H1 (cell line): ENCODE measurements at regions not wholly inside any gene's neighbourhood (a gene's known extent, or its start where the extent isn't known, plus 50 kb on each side); places are given as distances from the start of the nearest gene placed in this dataset.

Experiments used
- CTCF ChIA-PET: fragments of 300-600 bp; sonication (Branson Sonifier 250); formaldehyde crosslinking; loops from one replicate; lab custom pipeline; 2021; ENCODE audit not compliant: partially characterized antibody; lab: Charles Lee
- POLR2A ChIA-PET: fragments of 300-600 bp; sonication (Branson Sonifier 250); formaldehyde crosslinking; loops from one replicate; lab custom pipeline; 2021; ENCODE audit warnings: inconsistent platforms; ENCODE audit not compliant: partially characterized antibody; lab: Charles Lee
- DNase-seq, 2 experiments: peaks; one replicate each; pipeline versions ENCODE4 v3.0.0 to v3.0.0-alpha.2; 2010 to 2022; ENCODE audit warnings: low spot score in 2 of 2, low read depth in 1 of 2, mixed read lengths in 1 of 2
- FAIRE-seq: peaks from 2 replicates; lab custom pipeline; 2011; peaks lifted over from hg19 to GRCh38; lab: Jason Lieb, UNC
- H2AFZ ChIP-seq: 2 replicates; pipeline ENCODE4 v1.8.1; 2012; ENCODE audit warnings: low read length, inconsistent platforms
- H2AK5ac ChIP-seq: 2 replicates; pipeline ENCODE4 v1.6.1; 2013; ENCODE audit warnings: low read depth, low read length
- H2BK120ac ChIP-seq: replicated peaks from 2 replicates; pipeline ENCODE3; 2013; ENCODE audit warnings: low read depth, low read length, inconsistent platforms
- H2BK12ac ChIP-seq: 2 replicates; pipeline ENCODE4 v1.6.1; 2013; ENCODE audit warnings: low read depth, low read length
- H2BK15ac ChIP-seq: 2 replicates; pipeline ENCODE4 v1.6.1; 2013; ENCODE audit warnings: low read length
- H2BK20ac ChIP-seq: 2 replicates; pipeline ENCODE4 v1.6.1; 2013; ENCODE audit warnings: low read length
- H2BK5ac ChIP-seq: 2 replicates; pipeline ENCODE4 v1.6.1; 2013; ENCODE audit warnings: low read depth, low read length
- H3K14ac ChIP-seq: 2 replicates; pipeline ENCODE4 v1.6.1; 2013; ENCODE audit warnings: inconsistent platforms; ENCODE audit not compliant: insufficient read length
- H3K18ac ChIP-seq: 2 replicates; pipeline ENCODE4 v1.6.1; 2013; ENCODE audit warnings: low read length; ENCODE audit errors: extremely low read depth
- H3K23ac ChIP-seq: 2 replicates; pipeline ENCODE4 v1.6.1; 2013; ENCODE audit warnings: inconsistent platforms; ENCODE audit not compliant: insufficient read length
- H3K23me2 ChIP-seq: 2 replicates; pipeline ENCODE4 v1.6.1; 2013; ENCODE audit warnings: low read depth, low read length
- H3K27ac ChIP-seq: 2 replicates; pipeline ENCODE4 v1.6.1; 2011; ENCODE audit warnings: low read depth, low read length, inconsistent platforms
- H3K27me3 ChIP-seq, 4 experiments: replicated peaks in 1 of 4; 1 replicate in 1 of 4; 2 replicates in 3 of 4; pipeline versions ENCODE4 v1.6.1 to v1.8.1; 2011 to 2013; ENCODE audit warnings: low read length in 3 of 4, mild to moderate bottlenecking in 3 of 4, inconsistent platforms in 2 of 4, mixed read lengths in 2 of 4, moderate library complexity in 1 of 4; ENCODE audit not compliant: control insufficient read depth in 3 of 4, insufficient read depth in 3 of 4; ENCODE audit errors: extremely low read depth in 1 of 4
- H3K36me3 ChIP-seq, 4 experiments: 2 replicates each; pipeline versions ENCODE4 v1.6.1 to v1.8.1; 2011 to 2013; ENCODE audit warnings: mild to moderate bottlenecking in 4 of 4, low read length in 3 of 4, moderate library complexity in 2 of 4, control low read depth in 1 of 4, inconsistent platforms in 1 of 4; ENCODE audit not compliant: insufficient read depth in 4 of 4, control insufficient read depth in 2 of 4
- H3K4ac ChIP-seq: replicated peaks from 2 replicates; pipeline ENCODE3; 2013; ENCODE audit warnings: low read length, low read depth, mixed read lengths, inconsistent platforms; ENCODE audit not compliant: insufficient read length
- H3K4me1 ChIP-seq, 4 experiments: replicated peaks in 1 of 4; 1 replicate in 1 of 4; 2 replicates in 3 of 4; pipeline versions ENCODE4 v1.6.1 to v1.8.1; 2011 to 2013; ENCODE audit warnings: low read length in 3 of 4, inconsistent platforms in 2 of 4, mixed read lengths in 1 of 4; ENCODE audit not compliant: insufficient read depth in 4 of 4, control insufficient read depth in 3 of 4
- H3K4me2 ChIP-seq, 2 experiments: 2 replicates each; pipeline versions ENCODE4 v1.6.1 to v1.8.1; 2011 to 2013; ENCODE audit warnings: low read depth in 2 of 2, low read length in 2 of 2, control low read depth in 1 of 2, inconsistent platforms in 1 of 2, mild to moderate bottlenecking in 1 of 2; ENCODE audit not compliant: insufficient read depth in 1 of 2
- H3K4me3 ChIP-seq, 4 experiments: fragments of 200-600, 300-600 bp in 1 of 4; sonication (generic), shearing (Covaris generic), sonication (Bioruptor Twin) in 1 of 4; 2 replicates each; pipeline versions ENCODE4 v1.5.1 to v1.8.1; 2011 to 2016; ENCODE audit warnings: low read length in 4 of 4, low read depth in 3 of 4, control low read depth in 2 of 4, inconsistent platforms in 2 of 4, mild to moderate bottlenecking in 2 of 4, mixed read lengths in 1 of 4, moderate library complexity in 1 of 4; ENCODE audit not compliant: insufficient read depth in 2 of 4; ENCODE audit errors: extremely low read depth in 1 of 4
- H3K56ac ChIP-seq: replicated peaks from 2 replicates; pipeline ENCODE3; 2013; ENCODE audit warnings: low read depth, mild to moderate bottlenecking, mixed read lengths, low read length, inconsistent platforms; ENCODE audit not compliant: insufficient read length
- H3K79me1 ChIP-seq: 2 replicates; pipeline ENCODE4 v1.6.1; 2013; ENCODE audit warnings: low read depth, low read length, control low read depth
- H3K79me2 ChIP-seq, 2 experiments: 2 replicates each; pipeline versions ENCODE4 v1.6.1 to v1.8.1; 2012 to 2013; ENCODE audit warnings: low read length in 2 of 2, mild to moderate bottlenecking in 2 of 2, inconsistent platforms in 1 of 2; ENCODE audit not compliant: insufficient read depth in 2 of 2, control insufficient read depth in 1 of 2
- H3K9ac ChIP-seq, 4 experiments: replicated peaks in 1 of 4; 1 replicate in 1 of 4; 2 replicates in 3 of 4; pipeline versions ENCODE4 v1.6.1 to v1.8.1; 2011 to 2013; ENCODE audit warnings: low read depth in 3 of 4, low read length in 3 of 4, control low read depth in 2 of 4, mild to moderate bottlenecking in 2 of 4, moderate library complexity in 2 of 4, inconsistent platforms in 1 of 4; ENCODE audit errors: extremely low read depth in 1 of 4
- H3K9me3 ChIP-seq, 2 experiments: 2 replicates each; pipeline versions ENCODE4 v1.6.1 to v1.8.1; 2012 to 2013; ENCODE audit warnings: mild to moderate bottlenecking in 2 of 2, moderate library complexity in 2 of 2, control low read depth in 1 of 2, inconsistent platforms in 1 of 2, low read depth in 1 of 2, low read length in 1 of 2, mixed read lengths in 1 of 2; ENCODE audit not compliant: insufficient read depth in 2 of 2
- H4K20me1 ChIP-seq, 2 experiments: replicated peaks in 1 of 2; 2 replicates each; pipeline versions ENCODE3 to v1.8.1; 2011 to 2013; ENCODE audit warnings: inconsistent platforms in 2 of 2, low read length in 2 of 2, mild to moderate bottlenecking in 1 of 2; ENCODE audit not compliant: insufficient read depth in 2 of 2, control insufficient read depth in 1 of 2
- H4K5ac ChIP-seq: 2 replicates; pipeline ENCODE4 v1.6.1; 2013; ENCODE audit warnings: low read length, low read depth, mixed read lengths, inconsistent platforms; ENCODE audit not compliant: insufficient read length
- H4K8ac ChIP-seq: 2 replicates; pipeline ENCODE4 v1.8.0; 2013; ENCODE audit warnings: mild to moderate bottlenecking, moderate library complexity, low read length, inconsistent platforms; ENCODE audit not compliant: insufficient read depth; ENCODE audit errors: extremely low read depth
- H4K91ac ChIP-seq: replicated peaks from 2 replicates; pipeline ENCODE3; 2013; ENCODE audit warnings: low read length, mixed read lengths, inconsistent platforms; ENCODE audit not compliant: insufficient read length
- ATF2 ChIP-seq: IDR thresholded peaks from 2 replicates; pipeline ENCODE4 v1.6.1; 2012; ENCODE audit warnings: low read length, inconsistent platforms
- KDM1A ChIP-seq: fragments of 200-600, 300-600 bp; sonication (generic); IDR thresholded peaks from 2 replicates; pipeline ENCODE4 v1.7.1; 2016; ENCODE audit warnings: mild to moderate bottlenecking, low read length, borderline replicate concordance
- NRF1 ChIP-seq: IDR thresholded peaks from 2 replicates; pipeline ENCODE4 v1.6.1; 2011; ENCODE audit warnings: mild to moderate bottlenecking, low read depth, low read length, improper control_type of control experiment
- WGBS, 2 experiments: shearing (Covaris generic) in 1 of 2; methylation state at CpG; one replicate each; pipeline versions ENCODE4 v1.1.6 to v1.1.7; 2013 to 2015; ENCODE audit warnings: low lambda C conversion rate in 2 of 2, mixed read lengths in 2 of 2, inconsistent platforms in 1 of 2, low coverage in 1 of 2, missing lambda C conversion rate in 1 of 2; ENCODE audit not compliant: insufficient replicate concordance in 2 of 2, insufficient coverage in 1 of 2, insufficient read length in 1 of 2; ENCODE audit errors: extremely low coverage in 1 of 2, missing lambda C conversion rate in 1 of 2; 5-methylcytosine and 5-hydroxymethylcytosine counted together

GRCh38 chr7:79912213-79912633 is 222.4 kb upstream of the GNAI1 start:
- H3K23me2 ChIP-seq: no peaks in the 10 kb centered on the region
- H3K9ac ChIP-seq: no peak overlapping the region
- no peaks in the 10 kb centered on the region for H3K79me2 ChIP-seq
- no peak overlapping the region for H3K18ac ChIP-seq
- H4K91ac ChIP-seq: no peak overlapping the region
- DNase-seq (no peak), FAIRE-seq (no peak)
- H3K36me3 ChIP-seq: no peaks in the 10 kb centered on the region
- H3K4me3 ChIP-seq: no peak overlapping the region
- no peak overlapping the region for H2BK5ac ChIP-seq
- no peak overlapping the region for H3K56ac ChIP-seq
- H4K5ac ChIP-seq: no peak overlapping the region
- H3K23ac ChIP-seq: no peak overlapping the region
- no peaks in the 10 kb centered on the region for H3K4me1 ChIP-seq
- H2BK120ac ChIP-seq: no peak overlapping the region
- H4K8ac ChIP-seq: no peak overlapping the region
- H2BK12ac ChIP-seq: no peak overlapping the region
- H3K14ac ChIP-seq: no peak overlapping the region
- no peak overlapping the region for H2BK20ac ChIP-seq
- no peaks in the 10 kb centered on the region for H3K27me3 ChIP-seq
- H3K4me2 ChIP-seq: no peak overlapping the region
- ChIA-PET POLR2A (no interaction called here), CTCF (interaction anchor here (0.5 to 2.0 kb wide), 3 partner anchors 10 to 117 kb away, joined by 3 to 5 read pairs (median 3); no protein-coding TSS in a partner anchor)
- H2BK15ac ChIP-seq: no peak overlapping the region
- H3K27ac ChIP-seq: no peak overlapping the region
- H2AK5ac ChIP-seq: no peak overlapping the region
- H3K79me1 ChIP-seq: no peaks in the 10 kb centered on the region
- H2AFZ ChIP-seq: no peak overlapping the region
- no peak overlapping the region for H3K4ac ChIP-seq
- H3K9me3 ChIP-seq: peaks cover 5 to 7% of the 10 kb centered on the region in 2 experiments; a peak in 3 of 4 replicates
- 79% methylated on average over 4 of the region's 4 CpGs; no CpG with 5 or more reads in 1 of the 2 experiments for whole genome bisulfite sequencing, 2 experiments
- H4K20me1 ChIP-seq: no peaks in the 10 kb centered on the region
- no peak for TF ChIP-seq KDM1A
- TF ChIP-seq NRF1: no peak
- no peak for TF ChIP-seq ATF2
